ENCODE measurements at regions not wholly inside any gene's neighbourhood (a gene's known extent, or its start where the extent isn't known, plus 50 kb on each side); places are given as distances from the start of the nearest gene placed in this dataset.
"Not testable (repeated sequence)": the region's sequence is repeated elsewhere in the genome, so short reads cannot be mapped to it uniquely, and the experiment has no call there.

- H3K9me3 Mint-ChIP-seq = peaks cover 4 to 24% (median 9%) of the 10 kb centered on the region in 9 donors
- DNase-seq, H3K27ac Mint-ChIP-seq, ATAC-seq, H3K4me1 Mint-ChIP-seq, H3K36me3 Mint-ChIP-seq, POLR2A ChIA-PET, H3K4me3 Mint-ChIP-seq, H3K27me3 Mint-ChIP-seq: not testable (repeated sequence)
Observed at GRCh38 chr6:51055316-51055715, 236.6 kb downstream of the TFAP2B start.

- Mint-ChIP-seq H3K4me1 (no peaks in the 10 kb centered on the region), H3K4me3 (no peak overlapping the region), H3K27me3 (no peaks in the 10 kb centered on the region), H3K36me3 (no peaks in the 10 kb centered on the region), H3K9me3 (peaks cover 4 to 19% (median 7%) of the 10 kb centered on the region in 9 donors), H3K27ac (no peak overlapping the region)
- POLR2A ChIA-PET = no interaction called here
- ATAC-seq (no peak), DNase-seq (no peak)
Observed at GRCh38 chr6:51057296-51057695, 238.6 kb downstream of the TFAP2B start.

- Mint-ChIP-seq H3K27me3 (no peaks in the 10 kb centered on the region), H3K4me1 (no peaks in the 10 kb centered on the region), H3K36me3 (no peaks in the 10 kb centered on the region), H3K9me3 (peaks cover 0 to 20% (median 3%) of the 10 kb centered on the region in 9 donors), H3K27ac (no peak overlapping the region), H3K4me3 (no peak overlapping the region)
- POLR2A ChIA-PET = no interaction called here
- DNase-seq = no peak
- ATAC-seq = no peak
Observed at GRCh38 chr6:51060262-51060762, 241.6 kb downstream of the TFAP2B start.

- Mint-ChIP-seq H3K27ac (no peak overlapping the region), H3K4me1 (no peaks in the 10 kb centered on the region), H3K27me3 (no peaks in the 10 kb centered on the region), H3K9me3 (peaks cover 0 to 14% (median 3%) of the 10 kb centered on the region in 9 donors), H3K36me3 (no peaks in the 10 kb centered on the region), H3K4me3 (no peak overlapping the region)
- no peak for ATAC-seq
- POLR2A ChIA-PET = no interaction called here
- DNase-seq = no peak
Observed at GRCh38 chr6:51062166-51062722, 243.6 kb downstream of the TFAP2B start.

GRCh38 chr6:51077821-51078518, 259.3 kb downstream of the TFAP2B start:
- no peak for ATAC-seq
- Mint-ChIP-seq H3K4me3 (no peak overlapping the region), H3K36me3 (no peaks in the 10 kb centered on the region), H3K4me1 (no peaks in the 10 kb centered on the region), H3K9me3 (peaks cover 0 to 11% (median 5%) of the 10 kb centered on the region in 9 donors), H3K27me3 (peaks cover 0 to 6% (median 0%) of the 10 kb centered on the region in 5 donors), H3K27ac (no peak overlapping the region)
- DNase-seq = no peak
- POLR2A ChIA-PET = no interaction called here

- no peaks in the 10 kb centered on the region for H3K4me1 Mint-ChIP-seq
- no peak overlapping the region for H3K4me3 Mint-ChIP-seq
- no peaks in the 10 kb centered on the region for H3K27me3 Mint-ChIP-seq
- H3K36me3 Mint-ChIP-seq = no peaks in the 10 kb centered on the region
- H3K9me3 Mint-ChIP-seq = peaks cover 0 to 33% (median 14%) of the 10 kb centered on the region in 9 donors
- H3K27ac Mint-ChIP-seq = no peak overlapping the region
- POLR2A ChIA-PET = no interaction called here
- ATAC-seq (no peak), DNase-seq (no peak)
Observed at GRCh38 chr6:51090343-51090742, 271.7 kb downstream of the TFAP2B start.

- peaks cover 0 to 39% (median 14%) of the 10 kb centered on the region in 9 donors for H3K9me3 Mint-ChIP-seq
- H3K27me3 Mint-ChIP-seq = no peaks in the 10 kb centered on the region
- H3K4me3 Mint-ChIP-seq = no peak overlapping the region
- DNase-seq (no peak), ATAC-seq (no peak)
- H3K27ac Mint-ChIP-seq = no peak overlapping the region
- H3K4me1 Mint-ChIP-seq = no peaks in the 10 kb centered on the region
- POLR2A ChIA-PET = no interaction called here
- no peaks in the 10 kb centered on the region for H3K36me3 Mint-ChIP-seq
Observed at GRCh38 chr6:51093871-51094270, 275.2 kb downstream of the TFAP2B start.

- ATAC-seq = no peak
- Mint-ChIP-seq H3K4me1 (no peaks in the 10 kb centered on the region), H3K27me3 (no peaks in the 10 kb centered on the region), H3K9me3 (peaks cover 0 to 42% (median 14%) of the 10 kb centered on the region in 9 donors), H3K36me3 (no peaks in the 10 kb centered on the region), H3K4me3 (no peak overlapping the region), H3K27ac (no peak overlapping the region)
- POLR2A ChIA-PET = no interaction called here
- no peak for DNase-seq
Observed at GRCh38 chr6:51094271-51094670, 275.6 kb downstream of the TFAP2B start.

- no peak for DNase-seq
- H3K9me3 Mint-ChIP-seq = peaks cover 0 to 20% (median 2%) of the 10 kb centered on the region in 9 donors
- POLR2A ChIA-PET = no interaction called here
- no peaks in the 10 kb centered on the region for H3K36me3 Mint-ChIP-seq
- H3K4me3 Mint-ChIP-seq = no peak overlapping the region
- no peak overlapping the region for H3K27ac Mint-ChIP-seq
- H3K4me1 Mint-ChIP-seq = no peaks in the 10 kb centered on the region
- no peak for ATAC-seq
- H3K27me3 Mint-ChIP-seq = no peaks in the 10 kb centered on the region
Observed at GRCh38 chr6:51098246-51098645, 279.6 kb downstream of the TFAP2B start.

- peaks cover 0 to 20% (median 2%) of the 10 kb centered on the region in 9 donors for H3K9me3 Mint-ChIP-seq
- H3K27ac Mint-ChIP-seq = no peak overlapping the region
- DNase-seq = no peak
- no peak overlapping the region for H3K4me3 Mint-ChIP-seq
- POLR2A ChIA-PET = no interaction called here
- H3K36me3 Mint-ChIP-seq = no peaks in the 10 kb centered on the region
- no peak for ATAC-seq
- no peaks in the 10 kb centered on the region for H3K27me3 Mint-ChIP-seq
- H3K4me1 Mint-ChIP-seq = no peaks in the 10 kb centered on the region
Observed at GRCh38 chr6:51098791-51099190, 280.1 kb downstream of the TFAP2B start.

GRCh38 chr6:51099201-51099600, 280.5 kb downstream of the TFAP2B start:
- DNase-seq (no peak), ATAC-seq (no peak)
- H3K27me3 Mint-ChIP-seq = no peaks in the 10 kb centered on the region
- POLR2A ChIA-PET = no interaction called here
- H3K4me1 Mint-ChIP-seq = no peaks in the 10 kb centered on the region
- no peak overlapping the region for H3K4me3 Mint-ChIP-seq
- H3K27ac Mint-ChIP-seq = no peak overlapping the region
- H3K9me3 Mint-ChIP-seq = peaks cover 0 to 20% (median 2%) of the 10 kb centered on the region in 9 donors
- no peaks in the 10 kb centered on the region for H3K36me3 Mint-ChIP-seq

- Mint-ChIP-seq H3K36me3 (no peaks in the 10 kb centered on the region), H3K27ac (no peak overlapping the region), H3K9me3 (peaks cover 0 to 18% (median 0%) of the 10 kb centered on the region in 9 donors), H3K4me1 (no peaks in the 10 kb centered on the region), H3K4me3 (no peak overlapping the region), H3K27me3 (no peaks in the 10 kb centered on the region)
- POLR2A ChIA-PET = no interaction called here
- DNase-seq (no peak), ATAC-seq (no peak)
Observed at GRCh38 chr6:51105357-51105756, 286.7 kb downstream of the TFAP2B start.

GRCh38 chr6:51107769-51108203, 289.1 kb downstream of the TFAP2B start:
- ATAC-seq (no peak), DNase-seq (no peak)
- Mint-ChIP-seq H3K4me3 (no peak overlapping the region), H3K27ac (peak overlapping the region in 2 of 10 donors; percentile 16 to 63), H3K4me1 (no peaks in the 10 kb centered on the region), H3K36me3 (no peaks in the 10 kb centered on the region), H3K27me3 (no peaks in the 10 kb centered on the region), H3K9me3 (peaks cover 0 to 14% (median 3%) of the 10 kb centered on the region in 9 donors)
- POLR2A ChIA-PET = no interaction called here
